ENCODE measurements at regions not wholly inside any gene's neighbourhood (a gene's known extent, or its start where the extent isn't known, plus 50 kb on each side); places are given as distances from the start of the nearest gene placed in this dataset.

GRCh38 chr7:31410265-31410664 lies 69.7 kb upstream of the NEUROD6 start:
- Histone ChIP-seq H3K9me2 (replicated peaks; ENCODE audit: insufficient read depth, low read length) (0 out of 2 replicates have a peak, but pooled peaks cover 3% of the 10 kb centered on the region), H3K79me2 (ENCODE audit: insufficient read depth, low read length) (no peaks in the 10 kb centered on the region), H3K36me3 (ENCODE audit: low read length) (no peaks in the 10 kb centered on the region), H3K9me3 (ENCODE audit: insufficient read depth, low read length) (no peaks in the 10 kb centered on the region), H3K9ac (ENCODE audit: low read length) (no peak overlapping the region), H3K4me3 (ENCODE audit: insufficient read depth, low read length, poor library complexity, severe bottlenecking) (no peak overlapping the region), H3K27me3 (ENCODE audit: low read length) (no peaks in the 10 kb centered on the region), H2AFZ (ENCODE audit: low read depth, low read length, severe bottlenecking) (no peak overlapping the region), H4K20me1 (ENCODE audit: low read depth, low read length) (no peaks in the 10 kb centered on the region), H3K4me2 (ENCODE audit: low read depth, low read length, poor library complexity, severe bottlenecking) (no peak overlapping the region), H3K27ac (ENCODE audit: low read depth, low read length) (no peak overlapping the region), H3F3A (ENCODE audit: insufficient read depth) (no peaks in the 10 kb centered on the region)
- TF ChIP-seq EZH2phosphoT487 (conservative IDR thresholded peaks at IDR 0.05; ENCODE audit: low read length) (no peak), CTCF (IDR thresholded peaks at IDR 0.05; ENCODE audit: insufficient read depth, low read length, poor library complexity, severe bottlenecking) (no peak)

DNA sequence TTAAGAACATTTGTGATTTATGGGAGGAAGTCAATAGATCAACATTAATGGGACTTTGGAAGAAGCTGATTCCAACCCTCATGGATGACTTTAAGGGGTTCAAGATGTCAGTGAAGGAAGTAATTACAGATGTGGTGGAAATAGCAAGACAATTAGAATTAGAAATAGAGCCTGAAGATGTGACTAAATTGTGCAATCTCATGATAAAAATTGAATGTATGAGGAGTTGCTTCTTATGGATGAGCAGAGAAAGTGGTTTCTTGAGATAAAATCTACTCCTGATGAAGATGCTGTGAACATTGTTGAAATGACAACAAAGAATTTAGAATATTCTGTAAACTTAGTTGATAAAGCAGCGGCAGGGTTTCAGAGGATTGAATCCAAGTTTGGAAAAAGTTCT lies 70.9 kb upstream of the NEUROD6 start:
- TF ChIP-seq EZH2phosphoT487 (conservative IDR thresholded peaks at IDR 0.05; ENCODE audit: low read length) (no peak), CTCF (IDR thresholded peaks at IDR 0.05; ENCODE audit: insufficient read depth, low read length, poor library complexity, severe bottlenecking) (no peak)
- Histone ChIP-seq H3K4me3 (ENCODE audit: insufficient read depth, low read length, poor library complexity, severe bottlenecking) (no peak overlapping the region), H3K27ac (ENCODE audit: low read depth, low read length) (no peak overlapping the region), H3K9ac (ENCODE audit: low read length) (no peak overlapping the region), H3K27me3 (ENCODE audit: low read length) (no peaks in the 10 kb centered on the region), H3F3A (ENCODE audit: insufficient read depth) (no peaks in the 10 kb centered on the region), H3K79me2 (ENCODE audit: insufficient read depth, low read length) (no peaks in the 10 kb centered on the region), H3K9me3 (ENCODE audit: insufficient read depth, low read length) (no peaks in the 10 kb centered on the region), H2AFZ (ENCODE audit: low read depth, low read length, severe bottlenecking) (no peak overlapping the region), H4K20me1 (ENCODE audit: low read depth, low read length) (no peaks in the 10 kb centered on the region), H3K9me2 (replicated peaks; ENCODE audit: insufficient read depth, low read length) (0 out of 2 replicates have a peak, but pooled peaks cover 3% of the 10 kb centered on the region), H3K4me2 (ENCODE audit: low read depth, low read length, poor library complexity, severe bottlenecking) (no peak overlapping the region), H3K36me3 (ENCODE audit: low read length) (no peaks in the 10 kb centered on the region)

DNA sequence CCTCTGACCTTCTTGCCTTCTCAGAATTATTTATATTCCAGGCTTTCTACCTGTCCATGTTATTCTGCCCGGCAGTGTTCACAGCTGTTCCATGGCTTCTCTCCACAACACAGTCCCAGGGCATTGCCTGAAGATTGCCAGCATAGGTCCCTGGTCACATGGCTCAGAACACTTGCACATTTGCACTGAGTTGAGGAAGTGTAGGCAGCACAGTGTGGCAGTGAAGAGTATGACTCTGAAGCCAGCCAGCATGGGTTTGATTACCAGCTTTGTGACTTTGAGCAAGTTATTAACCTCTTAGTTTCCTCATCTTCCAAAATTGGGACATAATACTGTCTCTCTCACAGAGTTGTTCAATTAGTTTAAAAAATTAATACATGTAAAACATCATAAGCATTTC lies 73.2 kb upstream of the NEUROD6 start:
- Histone ChIP-seq H4K20me1 (ENCODE audit: low read depth, low read length) (no peaks in the 10 kb centered on the region), H3K9me2 (replicated peaks; ENCODE audit: insufficient read depth, low read length) (0 out of 2 replicates have a peak, but pooled peaks cover 3% of the 10 kb centered on the region), H3K27me3 (ENCODE audit: low read length) (no peaks in the 10 kb centered on the region), H3K9me3 (ENCODE audit: insufficient read depth, low read length) (no peaks in the 10 kb centered on the region), H3K9ac (ENCODE audit: low read length) (no peak overlapping the region), H3K79me2 (ENCODE audit: insufficient read depth, low read length) (no peaks in the 10 kb centered on the region), H3F3A (ENCODE audit: insufficient read depth) (no peaks in the 10 kb centered on the region), H3K27ac (ENCODE audit: low read depth, low read length) (no peak overlapping the region), H3K4me2 (ENCODE audit: low read depth, low read length, poor library complexity, severe bottlenecking) (no peak overlapping the region), H3K4me3 (ENCODE audit: insufficient read depth, low read length, poor library complexity, severe bottlenecking) (no peak overlapping the region), H2AFZ (ENCODE audit: low read depth, low read length, severe bottlenecking) (no peak overlapping the region), H3K36me3 (ENCODE audit: low read length) (no peaks in the 10 kb centered on the region)
- TF ChIP-seq EZH2phosphoT487 (conservative IDR thresholded peaks at IDR 0.05; ENCODE audit: low read length): no peak
- TF ChIP-seq CTCF (IDR thresholded peaks at IDR 0.05; ENCODE audit: insufficient read depth, low read length, poor library complexity, severe bottlenecking): no peak
